ENCODE measurements at regions not wholly inside any gene's neighbourhood (a gene's known extent, or its start where the extent isn't known, plus 50 kb on each side); places are given as distances from the start of the nearest gene placed in this dataset.
A peak's percentile ranks its signal among the peaks of the same experiment; 100 is the strongest.

- TF ChIP-seq ZNF235 (CRISPR knock-in tag; IDR thresholded peaks at IDR 0.05; ENCODE audit: borderline replicate concordance) (no peak), ZNF709 (CRISPR knock-in tag; IDR thresholded peaks at IDR 0.05) (no peak), ETV5 (CRISPR knock-in tag; IDR thresholded peaks at IDR 0.05; ENCODE audit: borderline replicate concordance) (no peak; the same call in 1 of the 2 replicates), TFAP4 (IDR thresholded peaks at IDR 0.05; ENCODE audit: borderline replicate concordance, low read depth) (0 out of 2 replicates have a peak, but pooled peaks have one; percentile 37), CEBPG (CRISPR knock-in tag; IDR thresholded peaks at IDR 0.05) (no peak), ZNF670 (CRISPR knock-in tag; IDR thresholded peaks at IDR 0.05; ENCODE audit: borderline replicate concordance) (no peak), ZNF367 (CRISPR knock-in tag; IDR thresholded peaks at IDR 0.05; ENCODE audit: borderline replicate concordance) (no peak), NFKB2 (CRISPR knock-in tag; IDR thresholded peaks at IDR 0.05; ENCODE audit: borderline replicate concordance) (no peak), MXI1 (IDR thresholded peaks at IDR 0.05; ENCODE audit: borderline replicate concordance, low read depth, low read length) (no peak), MYC (CRISPR knock-in tag; IDR thresholded peaks at IDR 0.05; ENCODE audit: borderline replicate concordance) (no peak), MXD4 (CRISPR knock-in tag; IDR thresholded peaks at IDR 0.05) (no peak), SAP130 (CRISPR knock-in tag; IDR thresholded peaks at IDR 0.05; ENCODE audit: low read depth) (no peak), MAZ (IDR thresholded peaks at IDR 0.05; ENCODE audit: borderline replicate concordance, low read depth, low read length) (no peak), MAZ (CRISPR knock-in tag; IDR thresholded peaks at IDR 0.05; ENCODE audit: low read depth) (no peak), ZSCAN5A (CRISPR knock-in tag; IDR thresholded peaks at IDR 0.05; ENCODE audit: borderline replicate concordance) (no peak), KLF6 (CRISPR knock-in tag; IDR thresholded peaks at IDR 0.05) (no peak), ARID4A (CRISPR knock-in tag; IDR thresholded peaks at IDR 0.05; ENCODE audit: borderline replicate concordance) (no peak; the same call in 1 of the 2 replicates), ZNF138 (CRISPR knock-in tag; IDR thresholded peaks at IDR 0.05; ENCODE audit: low read depth) (no peak)
These were observed 142.9 kb upstream of the NDUFV2 start (continued) for GRCh38 chr18:8959551-8960135.
